ENCODE measurements at regions not wholly inside any gene's neighbourhood (a gene's known extent, or its start where the extent isn't known, plus 50 kb on each side); places are given as distances from the start of the nearest gene placed in this dataset.

GRCh38 chr3:67704322-67704721 lies 49.9 kb upstream of the SUCLG2 start:
- TF ChIP-seq CTCF (IDR thresholded peaks at IDR 0.05; ENCODE audit: low read length) = peak; percentile 35; the same call in 1 of the 2 replicates
- TF ChIP-seq EZH2 (IDR thresholded peaks at IDR 0.05; ENCODE audit: borderline replicate concordance, low read length) = no peak

Data from OCI-LY1 (cell line).